ENCODE measurements at regions not wholly inside any gene's neighbourhood (a gene's known extent, or its start where the extent isn't known, plus 50 kb on each side); places are given as distances from the start of the nearest gene placed in this dataset.

DNA sequence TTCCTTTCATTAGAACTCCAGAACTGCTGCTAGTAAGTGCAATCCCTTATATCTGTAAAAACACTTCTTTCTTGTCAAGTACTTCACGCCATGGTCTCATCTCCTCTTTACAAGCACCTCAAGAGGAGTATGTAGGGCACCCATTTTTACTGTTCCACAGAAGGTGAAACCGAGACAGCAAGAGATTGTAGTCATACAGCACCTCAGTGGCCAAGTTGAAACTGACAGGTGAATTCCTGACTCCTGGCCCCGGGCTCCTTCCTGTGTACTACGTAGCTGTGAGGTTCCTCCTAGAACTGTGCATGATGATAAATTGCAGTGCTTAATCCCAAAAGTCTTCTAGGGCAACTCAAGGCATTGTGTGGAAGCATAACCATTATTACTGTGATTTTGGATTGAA, 131.5 kb upstream of the MEIS1 start:
- no peak for DNase-seq
- TF ChIP-seq JUND (IDR thresholded peaks at IDR 0.05) = no peak
- TF ChIP-seq YY1 (IDR thresholded peaks at IDR 0.05; ENCODE audit: low read depth) = no peak
- TF ChIP-seq, protein P1, sequence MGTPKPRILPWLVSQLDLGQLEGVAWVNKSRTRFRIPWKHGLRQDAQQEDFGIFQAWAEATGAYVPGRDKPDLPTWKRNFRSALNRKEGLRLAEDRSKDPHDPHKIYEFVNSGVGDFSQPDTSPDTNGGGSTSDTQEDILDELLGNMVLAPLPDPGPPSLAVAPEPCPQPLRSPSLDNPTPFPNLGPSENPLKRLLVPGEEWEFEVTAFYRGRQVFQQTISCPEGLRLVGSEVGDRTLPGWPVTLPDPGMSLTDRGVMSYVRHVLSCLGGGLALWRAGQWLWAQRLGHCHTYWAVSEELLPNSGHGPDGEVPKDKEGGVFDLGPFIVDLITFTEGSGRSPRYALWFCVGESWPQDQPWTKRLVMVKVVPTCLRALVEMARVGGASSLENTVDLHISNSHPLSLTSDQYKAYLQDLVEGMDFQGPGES (IDR thresholded peaks at IDR 0.05; ENCODE audit: low read depth, low read length) = no peak
- no peak for TF ChIP-seq TCF12 (IDR thresholded peaks at IDR 0.05)
- TF ChIP-seq NRF1 (IDR thresholded peaks at IDR 0.05; ENCODE audit: low read depth, low read length) = no peak
- TF ChIP-seq, protein P2, sequence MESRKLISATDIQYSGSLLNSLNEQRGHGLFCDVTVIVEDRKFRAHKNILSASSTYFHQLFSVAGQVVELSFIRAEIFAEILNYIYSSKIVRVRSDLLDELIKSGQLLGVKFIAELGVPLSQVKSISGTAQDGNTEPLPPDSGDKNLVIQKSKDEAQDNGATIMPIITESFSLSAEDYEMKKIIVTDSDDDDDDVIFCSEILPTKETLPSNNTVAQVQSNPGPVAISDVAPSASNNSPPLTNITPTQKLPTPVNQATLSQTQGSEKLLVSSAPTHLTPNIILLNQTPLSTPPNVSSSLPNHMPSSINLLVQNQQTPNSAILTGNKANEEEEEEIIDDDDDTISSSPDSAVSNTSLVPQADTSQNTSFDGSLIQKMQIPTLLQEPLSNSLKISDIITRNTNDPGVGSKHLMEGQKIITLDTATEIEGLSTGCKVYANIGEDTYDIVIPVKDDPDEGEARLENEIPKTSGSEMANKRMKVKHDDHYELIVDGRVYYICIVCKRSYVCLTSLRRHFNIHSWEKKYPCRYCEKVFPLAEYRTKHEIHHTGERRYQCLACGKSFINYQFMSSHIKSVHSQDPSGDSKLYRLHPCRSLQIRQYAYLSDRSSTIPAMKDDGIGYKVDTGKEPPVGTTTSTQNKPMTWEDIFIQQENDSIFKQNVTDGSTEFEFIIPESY (IDR thresholded peaks at IDR 0.05; ENCODE audit: borderline replicate concordance, low read depth) = no peak
- TF ChIP-seq GATA2 (CRISPR knock-in tag; IDR thresholded peaks at IDR 0.05) = no peak
- TF ChIP-seq TEAD4 (IDR thresholded peaks at IDR 0.05; ENCODE audit: borderline replicate concordance, insufficient read depth) = no peak
- no peak for TF ChIP-seq RFX5 (IDR thresholded peaks at IDR 0.05; ENCODE audit: low read length)
- TF ChIP-seq TAF1 (IDR thresholded peaks at IDR 0.05; ENCODE audit: borderline replicate concordance, low read depth, low read length) = no peak
- TF ChIP-seq, protein P3, sequence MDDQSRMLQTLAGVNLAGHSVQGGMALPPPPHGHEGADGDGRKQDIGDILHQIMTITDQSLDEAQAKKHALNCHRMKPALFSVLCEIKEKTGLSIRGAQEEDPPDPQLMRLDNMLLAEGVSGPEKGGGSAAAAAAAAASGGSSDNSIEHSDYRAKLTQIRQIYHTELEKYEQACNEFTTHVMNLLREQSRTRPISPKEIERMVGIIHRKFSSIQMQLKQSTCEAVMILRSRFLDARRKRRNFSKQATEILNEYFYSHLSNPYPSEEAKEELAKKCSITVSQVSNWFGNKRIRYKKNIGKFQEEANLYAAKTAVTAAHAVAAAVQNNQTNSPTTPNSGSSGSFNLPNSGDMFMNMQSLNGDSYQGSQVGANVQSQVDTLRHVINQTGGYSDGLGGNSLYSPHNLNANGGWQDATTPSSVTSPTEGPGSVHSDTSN (IDR thresholded peaks at IDR 0.05) = no peak
- no peak for TF ChIP-seq RCOR1 (IDR thresholded peaks at IDR 0.05; ENCODE audit: low read length)
- TF ChIP-seq, protein P4, sequence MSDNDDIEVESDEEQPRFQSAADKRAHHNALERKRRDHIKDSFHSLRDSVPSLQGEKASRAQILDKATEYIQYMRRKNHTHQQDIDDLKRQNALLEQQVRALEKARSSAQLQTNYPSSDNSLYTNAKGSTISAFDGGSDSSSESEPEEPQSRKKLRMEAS (IDR thresholded peaks at IDR 0.05; ENCODE audit: low read depth) = no peak
- TF ChIP-seq MXI1 (IDR thresholded peaks at IDR 0.05; ENCODE audit: low read depth, low read length) = no peak
- CTCF ChIA-PET = no interaction called here
- no peaks in the 10 kb centered on the region for H3F3A ChIP-seq (replicated peaks; ENCODE audit: insufficient read depth)
- H3K27me3 ChIP-seq (ENCODE audit: insufficient read depth) = no peaks in the 10 kb centered on the region
- no peak overlapping the region for H3K27ac ChIP-seq (ENCODE audit: low read depth in 2 of 2, low read length in 1 of 2)
- H3K9me3 ChIP-seq = no peaks in the 10 kb centered on the region
- POLR2A ChIA-PET = no interaction called here
- H3K9me2 ChIP-seq = no peaks in the 10 kb centered on the region
- H2AFZ ChIP-seq (ENCODE audit: low read depth) = no peak overlapping the region
- H3K4me1 ChIP-seq (ENCODE audit: control insufficient read depth in 1 of 2, insufficient read depth in 2 of 2, low read depth in 1 of 2, low read length in 1 of 2) = peaks cover 0 to 8% of the 10 kb centered on the region in 2 experiments; a peak in 2 of 4 replicates
- no peak overlapping the region for H3K9ac ChIP-seq
- 21% methylated on average over 4 of the region's 4 CpGs for WGBS (ENCODE audit: low lambda C conversion rate)
- no peak overlapping the region for H3K4me3 ChIP-seq (ENCODE audit: low read depth in 2 of 2, low read length in 1 of 2)
- no peaks in the 10 kb centered on the region for H3K36me3 ChIP-seq (replicated peaks in 1 of 2; ENCODE audit: control insufficient read depth in 1 of 2, insufficient read depth in 2 of 2, low read length in 1 of 2)
- no peak overlapping the region for H3K4me2 ChIP-seq
- no peaks in the 10 kb centered on the region for H3K79me2 ChIP-seq (ENCODE audit: insufficient read depth)
- no peaks in the 10 kb centered on the region for H4K20me1 ChIP-seq (ENCODE audit: insufficient read depth)

DNA sequence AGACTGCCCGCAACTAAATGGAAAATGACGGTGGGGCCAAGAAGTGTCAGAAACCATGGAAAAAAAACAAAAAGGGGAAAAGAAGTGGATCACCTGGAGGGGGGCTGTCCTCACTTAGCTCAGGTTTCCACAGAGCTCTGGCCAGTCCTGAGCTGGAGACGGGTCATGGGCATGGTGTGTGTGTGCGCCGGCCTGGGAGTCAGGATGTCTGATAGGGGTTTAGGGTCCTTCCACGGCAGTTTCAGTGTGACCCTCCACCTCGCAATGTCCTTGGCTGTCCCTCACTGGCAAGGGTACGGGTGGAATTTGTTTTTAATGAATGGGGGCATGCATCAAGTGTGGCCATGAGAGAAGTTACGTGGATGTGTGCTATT, 133.2 kb upstream of the MEIS1 start:
- WGBS (ENCODE audit: low lambda C conversion rate) = 53% methylated on average over 9 of the region's 9 CpGs
- Histone ChIP-seq H3K36me3 (replicated peaks in 1 of 2; ENCODE audit: control insufficient read depth in 1 of 2, insufficient read depth in 2 of 2, low read length in 1 of 2) (no peaks in the 10 kb centered on the region), H4K20me1 (ENCODE audit: insufficient read depth) (no peaks in the 10 kb centered on the region), H3K4me3 (ENCODE audit: low read depth in 2 of 2, low read length in 1 of 2) (no peak overlapping the region), H3K4me2 (no peak overlapping the region), H3K27me3 (ENCODE audit: insufficient read depth) (no peaks in the 10 kb centered on the region), H3F3A (replicated peaks; ENCODE audit: insufficient read depth) (no peaks in the 10 kb centered on the region), H3K4me1 (ENCODE audit: control insufficient read depth in 1 of 2, insufficient read depth in 2 of 2, low read depth in 1 of 2, low read length in 1 of 2) (peaks cover 0 to 8% of the 10 kb centered on the region in 2 experiments; a peak in 2 of 4 replicates), H2AFZ (ENCODE audit: low read depth) (no peak overlapping the region), H3K9me3 (no peaks in the 10 kb centered on the region), H3K27ac (ENCODE audit: low read depth in 2 of 2, low read length in 1 of 2) (no peak overlapping the region), H3K9ac (no peak overlapping the region), H3K79me2 (ENCODE audit: insufficient read depth) (no peaks in the 10 kb centered on the region), H3K9me2 (no peaks in the 10 kb centered on the region)
- ChIA-PET POLR2A (interaction anchor here (0.8 kb wide), 1 partner anchor 22 kb away, joined by 3 read pairs; no protein-coding TSS in a partner anchor), CTCF (no interaction called here)
- no peak for DNase-seq
- TF ChIP-seq, protein P5, sequence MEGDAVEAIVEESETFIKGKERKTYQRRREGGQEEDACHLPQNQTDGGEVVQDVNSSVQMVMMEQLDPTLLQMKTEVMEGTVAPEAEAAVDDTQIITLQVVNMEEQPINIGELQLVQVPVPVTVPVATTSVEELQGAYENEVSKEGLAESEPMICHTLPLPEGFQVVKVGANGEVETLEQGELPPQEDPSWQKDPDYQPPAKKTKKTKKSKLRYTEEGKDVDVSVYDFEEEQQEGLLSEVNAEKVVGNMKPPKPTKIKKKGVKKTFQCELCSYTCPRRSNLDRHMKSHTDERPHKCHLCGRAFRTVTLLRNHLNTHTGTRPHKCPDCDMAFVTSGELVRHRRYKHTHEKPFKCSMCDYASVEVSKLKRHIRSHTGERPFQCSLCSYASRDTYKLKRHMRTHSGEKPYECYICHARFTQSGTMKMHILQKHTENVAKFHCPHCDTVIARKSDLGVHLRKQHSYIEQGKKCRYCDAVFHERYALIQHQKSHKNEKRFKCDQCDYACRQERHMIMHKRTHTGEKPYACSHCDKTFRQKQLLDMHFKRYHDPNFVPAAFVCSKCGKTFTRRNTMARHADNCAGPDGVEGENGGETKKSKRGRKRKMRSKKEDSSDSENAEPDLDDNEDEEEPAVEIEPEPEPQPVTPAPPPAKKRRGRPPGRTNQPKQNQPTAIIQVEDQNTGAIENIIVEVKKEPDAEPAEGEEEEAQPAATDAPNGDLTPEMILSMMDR (IDR thresholded peaks at IDR 0.05) = no peak
- TF ChIP-seq JUND (IDR thresholded peaks at IDR 0.05) = no peak
- no peak for TF ChIP-seq ELF1 (IDR thresholded peaks at IDR 0.05)
- TF ChIP-seq SMC3 (IDR thresholded peaks at IDR 0.05; ENCODE audit: low read depth, low read length) = no peak
- TF ChIP-seq, protein P6, sequence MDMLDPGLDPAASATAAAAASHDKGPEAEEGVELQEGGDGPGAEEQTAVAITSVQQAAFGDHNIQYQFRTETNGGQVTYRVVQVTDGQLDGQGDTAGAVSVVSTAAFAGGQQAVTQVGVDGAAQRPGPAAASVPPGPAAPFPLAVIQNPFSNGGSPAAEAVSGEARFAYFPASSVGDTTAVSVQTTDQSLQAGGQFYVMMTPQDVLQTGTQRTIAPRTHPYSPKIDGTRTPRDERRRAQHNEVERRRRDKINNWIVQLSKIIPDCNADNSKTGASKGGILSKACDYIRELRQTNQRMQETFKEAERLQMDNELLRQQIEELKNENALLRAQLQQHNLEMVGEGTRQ (IDR thresholded peaks at IDR 0.05; ENCODE audit: borderline replicate concordance, low read depth, low read length) = no peak
- TF ChIP-seq, protein P4 (IDR thresholded peaks at IDR 0.05; ENCODE audit: low read depth) = no peak
